Body of pancreas (tissue), 4 donors: ENCODE measurements at regions not wholly inside any gene's neighbourhood (a gene's known extent, or its start where the extent isn't known, plus 50 kb on each side); places are given as distances from the start of the nearest gene placed in this dataset.

ENCODE experiments used
- ATAC-seq: fragments of 150-250 bp; one replicate; pipeline ENCODE4 v1.9.1; 2016
- DNase-seq, 4 donors: peaks; one replicate each; pipeline ENCODE4 v3.0.0-alpha.2; 2019
- H3K27ac ChIP-seq, 4 donors: fragments of 200-600 bp; sonication (generic); 1 replicate in 3 of 4; 2 replicates in 1 of 4; pipeline versions ENCODE4 v1.5.1 to v1.6.1; 2016 to 2019; ENCODE audit warnings: mild to moderate bottlenecking in 1 of 4, mixed read lengths in 1 of 4, moderate library complexity in 1 of 4
- H3K27me3 ChIP-seq, 2 donors: fragments of 200-600 bp; sonication (generic); one replicate each; pipeline ENCODE4 v1.6.0; 2016; ENCODE audit warnings: mild to moderate bottlenecking in 1 of 2
- H3K36me3 ChIP-seq, 2 donors: fragments of 200-600 bp; sonication (generic); replicated peaks in 1 of 2; 2 replicates each; pipeline ENCODE4 v1.5.1; 2016; ENCODE audit warnings: low read depth in 2 of 2; ENCODE audit not compliant: insufficient read depth in 1 of 2
- H3K4me1 ChIP-seq: fragments of 200-600 bp; sonication (generic); one replicate; pipeline ENCODE4 v1.6.0; 2016
- H3K4me3 ChIP-seq, 2 donors: fragments of 200-600 bp; sonication (generic); 1 replicate in 1 of 2; 2 replicates in 1 of 2; pipeline ENCODE4 v1.5.1; 2016 to 2019
- H3K9me3 ChIP-seq, 3 donors: fragments of 200-600 bp; sonication (generic); 1 replicate in 2 of 3; 2 replicates in 1 of 3; pipeline ENCODE4 v1.5.1; 2016
- CTCF ChIP-seq, 7 experiments: fragments of 450-650 bp in 4 of 7; fragments of 200-600 bp in 3 of 7; sonication (generic) in 3 of 7; IDR thresholded peaks; one replicate each; pipeline ENCODE4 v1.5.1; 2016 to 2019; ENCODE audit warnings: antibody characterized with exemption in 7 of 7
- POLR2A ChIP-seq, 3 donors: fragments of 450-650 bp; IDR thresholded peaks; one replicate each; pipeline ENCODE4 v1.6.1; 2016; ENCODE audit warnings: antibody characterized with exemption in 3 of 3, mild to moderate bottlenecking in 2 of 3
- WGBS, 2 donors: methylation state at CpG; one replicate each; pipeline ENCODE4 v1.1.5; 2017; 5-methylcytosine and 5-hydroxymethylcytosine counted together
- intact Hi-C: fragments of 100-400 bp; cut with DNase I; formaldehyde crosslinking; loops from one replicate; pipeline ENCODE4 v1.15.1; 2023

GRCh38 chr4:167290678-167291077 lies 56.4 kb upstream of the SPOCK3 start:
- H3K36me3 ChIP-seq, result no peaks in the 10 kb centered on the region
- intact Hi-C loops, result no loop called here
- H3K9me3 ChIP-seq, result no peaks in the 10 kb centered on the region
- no peaks in the 10 kb centered on the region for H3K27me3 ChIP-seq
- H3K4me1 ChIP-seq, result no peaks in the 10 kb centered on the region
- DNase-seq, result no peak
- TF ChIP-seq CTCF (IDR thresholded peaks at IDR 0.05) (peak in 5 of 7 experiments; percentile 9 to 34 (median 13)), POLR2A (IDR thresholded peaks at IDR 0.05) (no peak)
- H3K4me3 ChIP-seq, result no peak overlapping the region
- ATAC-seq, result no peak
- H3K27ac ChIP-seq, result no peak overlapping the region

- WGBS, 2 donors, result 14 to 22% methylated on average over 2 of the region's 2 CpGs
- DNase-seq, result no peak
- H3K27ac ChIP-seq, result no peak overlapping the region
- H3K4me3 ChIP-seq, result no peak overlapping the region
- TF ChIP-seq CTCF (IDR thresholded peaks at IDR 0.05) (no peak), POLR2A (IDR thresholded peaks at IDR 0.05) (no peak)
- intact Hi-C loops, result no loop called here
- no peak for ATAC-seq
- no peaks in the 10 kb centered on the region for H3K9me3 ChIP-seq
- H3K4me1 ChIP-seq, result no peaks in the 10 kb centered on the region
- no peaks in the 10 kb centered on the region for H3K27me3 ChIP-seq
- H3K36me3 ChIP-seq, result no peaks in the 10 kb centered on the region
These were observed 74.6 kb upstream of the SPOCK3 start for GRCh38 chr4:167308876-167309275.

- Histone ChIP-seq H3K9me3 (no peaks in the 10 kb centered on the region), H3K27ac (no peak overlapping the region), H3K36me3 (no peaks in the 10 kb centered on the region), H3K4me3 (no peak overlapping the region), H3K4me1 (no peaks in the 10 kb centered on the region), H3K27me3 (no peaks in the 10 kb centered on the region)
- TF ChIP-seq POLR2A (IDR thresholded peaks at IDR 0.05) (no peak), CTCF (IDR thresholded peaks at IDR 0.05) (no peak)
- WGBS, 2 donors, result 73 to 78% methylated on average over 4 of the region's 4 CpGs
- ATAC-seq, result no peak
- intact Hi-C loops, result no loop called here
- no peak for DNase-seq
These were observed 87.0 kb upstream of the SPOCK3 start for GRCh38 chr4:167321299-167321698.

- intact Hi-C loops, result no loop called here
- TF ChIP-seq CTCF (IDR thresholded peaks at IDR 0.05) (no peak), POLR2A (IDR thresholded peaks at IDR 0.05) (no peak)
- Histone ChIP-seq H3K9me3 (no peaks in the 10 kb centered on the region), H3K27ac (no peak overlapping the region), H3K4me1 (no peaks in the 10 kb centered on the region), H3K27me3 (no peaks in the 10 kb centered on the region), H3K4me3 (no peak overlapping the region), H3K36me3 (no peaks in the 10 kb centered on the region)
- 55 to 77% methylated on average over 6 of the region's 6 CpGs for WGBS, 2 donors
- ATAC-seq (no peak), DNase-seq (no peak)
These were observed 105.5 kb upstream of the SPOCK3 start for GRCh38 chr4:167339781-167340180.

- H3K36me3 ChIP-seq, result no peaks in the 10 kb centered on the region
- no peak for DNase-seq
- H3K27ac ChIP-seq, result no peak overlapping the region
- no peaks in the 10 kb centered on the region for H3K4me1 ChIP-seq
- H3K4me3 ChIP-seq, result no peak overlapping the region
- intact Hi-C loops, result no loop called here
- WGBS, 2 donors, result 46 to 50% methylated on average over 3 of the region's 3 CpGs
- H3K27me3 ChIP-seq, result no peaks in the 10 kb centered on the region
- H3K9me3 ChIP-seq, result no peaks in the 10 kb centered on the region
- ATAC-seq, result no peak
- TF ChIP-seq POLR2A (IDR thresholded peaks at IDR 0.05) (no peak), CTCF (IDR thresholded peaks at IDR 0.05) (no peak)
These were observed 125.4 kb upstream of the SPOCK3 start for GRCh38 chr4:167359711-167360110.
